ENCODE measurements at regions not wholly inside any gene's neighbourhood (a gene's known extent, or its start where the extent isn't known, plus 50 kb on each side); places are given as distances from the start of the nearest gene placed in this dataset.

- ATAC-seq (peak; percentile 4), DNase-seq (peak; percentile 51 to 78 (median 76))
- 19 to 43% methylated on average over 4 to 5 of the region's 5 CpGs for WGBS, 2 donors
- no peaks in the 10 kb centered on the region for H3K27me3 ChIP-seq
- no peaks in the 10 kb centered on the region for H3K36me3 ChIP-seq (replicated peaks in 1 of 2; ENCODE audit: insufficient read depth in 1 of 2, low read depth in 2 of 2)
- no peak overlapping the region for H3K4me3 ChIP-seq
- no peaks in the 10 kb centered on the region for H3K9me3 ChIP-seq
- peak overlapping the region in 1 of 4 donors; percentile 27 for H3K27ac ChIP-seq
- TF ChIP-seq POLR2A (IDR thresholded peaks at IDR 0.05) (no peak), CTCF (IDR thresholded peaks at IDR 0.05) (peak in 1 of 7 experiments; percentile 8)
- intact Hi-C loops (cut with DNase I): no loop called here
- H3K4me1 ChIP-seq: peaks cover 34% of the 10 kb centered on the region
Observed at GRCh38 chr4:38314663-38315062, 349.3 kb upstream of the KLF3 start.

GRCh38 chr4:38315286-38315685, 348.7 kb upstream of the KLF3 start:
- no peak for TF ChIP-seq CTCF (IDR thresholded peaks at IDR 0.05)
- Histone ChIP-seq H3K9me3 (no peaks in the 10 kb centered on the region), H3K27me3 (no peaks in the 10 kb centered on the region), H3K27ac (no peak overlapping the region), H3K4me3 (no peak overlapping the region), H3K36me3 (replicated peaks in 1 of 2; ENCODE audit: insufficient read depth in 1 of 2, low read depth in 2 of 2) (no peaks in the 10 kb centered on the region), H3K4me1 (peaks cover 40% of the 10 kb centered on the region)
- ATAC-seq (no peak), DNase-seq (no peak)
- 87 to 90% methylated on average over 5 of the region's 5 CpGs for WGBS, 2 donors
- intact Hi-C loops (cut with DNase I): no loop called here

GRCh38 chr4:38316045-38316444, 348.0 kb upstream of the KLF3 start:
- no peak for DNase-seq
- ATAC-seq: no peak
- intact Hi-C loops (cut with DNase I): no loop called here
- TF ChIP-seq CTCF (IDR thresholded peaks at IDR 0.05) (no peak), POLR2A (IDR thresholded peaks at IDR 0.05) (no peak)
- H3K9me3 ChIP-seq: no peaks in the 10 kb centered on the region
- no peak overlapping the region for H3K27ac ChIP-seq
- 85 to 99% methylated on average over 5 of the region's 5 CpGs for WGBS, 2 donors
- H3K27me3 ChIP-seq: no peaks in the 10 kb centered on the region
- no peak overlapping the region for H3K4me3 ChIP-seq
- H3K4me1 ChIP-seq: peaks cover 43% of the 10 kb centered on the region
- H3K36me3 ChIP-seq (replicated peaks in 1 of 2; ENCODE audit: insufficient read depth in 1 of 2, low read depth in 2 of 2): no peaks in the 10 kb centered on the region

- Histone ChIP-seq H3K9me3 (no peaks in the 10 kb centered on the region), H3K36me3 (replicated peaks in 1 of 2; ENCODE audit: insufficient read depth in 1 of 2, low read depth in 2 of 2) (no peaks in the 10 kb centered on the region), H3K4me1 (peaks cover 43% of the 10 kb centered on the region), H3K4me3 (no peak overlapping the region), H3K27ac (no peak overlapping the region), H3K27me3 (no peaks in the 10 kb centered on the region)
- ATAC-seq: no peak
- no peak for TF ChIP-seq CTCF (IDR thresholded peaks at IDR 0.05)
- TF ChIP-seq POLR2A (IDR thresholded peaks at IDR 0.05): no peak
- DNase-seq: no peak
- WGBS, 2 donors: 75 to 86% methylated on average over 3 of the region's 3 CpGs
- intact Hi-C loops (cut with DNase I): no loop called here
Observed at GRCh38 chr4:38317041-38317674, 346.8 kb upstream of the KLF3 start.
